ELF-1 (cell line): ENCODE measurements at regions not wholly inside any gene's neighbourhood (a gene's known extent, or its start where the extent isn't known, plus 50 kb on each side); places are given as distances from the start of the nearest gene placed in this dataset.
"Not testable (repeated sequence)": the region's sequence is repeated elsewhere in the genome, so short reads cannot be mapped to it uniquely, and the experiment has no call there.

Experiments
- DNase-seq: peaks from one replicate; pipeline ENCODE4 v3.0.0-alpha.2; 2016; ENCODE audit warnings: low read depth, low spot score

DNA sequence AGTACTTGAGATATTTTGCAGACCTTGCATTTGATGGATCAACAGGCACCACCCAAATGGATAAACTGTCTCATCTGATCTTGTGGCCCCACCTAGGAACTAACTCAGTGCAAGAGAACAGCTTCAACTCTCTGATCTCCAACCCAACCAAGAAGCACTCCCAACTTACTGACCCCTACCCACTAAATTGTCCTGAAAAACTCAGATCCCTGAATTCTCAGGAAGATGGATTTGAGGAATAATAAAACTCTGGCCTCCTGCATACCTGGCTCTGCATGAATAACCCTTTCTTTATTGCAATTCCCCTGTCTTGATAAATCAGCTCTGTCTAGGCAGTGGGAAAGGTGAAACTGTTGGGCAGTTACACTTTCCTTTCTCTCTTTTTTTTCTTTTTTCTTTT, 247.9 kb downstream of the ZPLD1 start:
- no peak for DNase-seq

DNA sequence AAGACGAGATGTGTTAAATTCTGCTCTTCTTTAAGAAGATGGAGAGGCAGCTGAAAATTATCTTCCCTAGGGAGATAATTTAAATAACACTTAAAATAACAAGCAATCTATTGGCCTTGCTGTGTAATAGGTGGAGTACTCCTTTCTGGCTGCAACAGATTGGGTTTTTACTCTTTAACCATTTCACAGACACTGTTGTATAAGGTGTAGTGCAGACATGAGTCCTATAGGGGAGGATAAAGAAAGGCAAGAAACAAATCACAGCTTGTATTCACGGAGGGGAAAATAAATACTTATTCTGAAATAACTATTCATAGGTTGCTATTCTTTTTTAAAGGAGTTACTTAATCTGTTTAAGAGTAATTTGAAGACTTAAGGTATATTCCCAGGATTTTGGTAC, 252.0 kb downstream of the ZPLD1 start:
- DNase-seq: no peak

DNA sequence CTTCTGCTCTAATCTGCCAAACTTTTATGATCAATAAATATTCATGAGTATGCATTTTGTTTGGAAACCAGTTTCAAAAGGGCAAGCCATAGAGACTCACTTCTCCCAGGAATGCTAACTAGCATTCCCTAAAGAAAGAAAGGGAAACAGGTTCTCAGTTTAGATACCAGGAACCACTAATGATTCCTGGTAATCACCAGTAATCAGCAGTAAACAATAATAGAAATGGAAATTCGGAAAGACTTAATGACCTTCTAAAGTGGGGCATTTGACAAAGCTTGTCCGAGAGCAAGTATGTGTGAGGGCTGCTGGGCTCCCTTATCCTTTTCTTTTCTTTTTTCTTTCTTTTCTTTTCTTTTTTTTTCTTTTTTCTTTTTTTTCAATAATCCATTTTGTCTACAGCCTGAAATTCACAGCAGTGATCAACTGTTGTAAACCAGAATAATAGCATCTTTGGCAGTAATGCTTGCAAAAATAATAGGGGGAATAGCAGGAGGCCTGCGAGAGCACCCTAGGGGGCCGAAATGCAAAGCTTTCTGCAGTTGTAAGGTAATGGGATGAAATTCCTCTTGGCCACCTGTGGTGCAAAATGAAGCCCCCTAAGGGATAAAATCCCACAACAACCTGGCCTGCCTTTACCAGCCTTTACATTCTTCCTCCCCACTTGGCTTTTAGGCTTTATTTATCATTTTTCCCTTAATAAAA, 253.2 kb downstream of the ZPLD1 start:
- DNase-seq: peak; percentile 56

DNA sequence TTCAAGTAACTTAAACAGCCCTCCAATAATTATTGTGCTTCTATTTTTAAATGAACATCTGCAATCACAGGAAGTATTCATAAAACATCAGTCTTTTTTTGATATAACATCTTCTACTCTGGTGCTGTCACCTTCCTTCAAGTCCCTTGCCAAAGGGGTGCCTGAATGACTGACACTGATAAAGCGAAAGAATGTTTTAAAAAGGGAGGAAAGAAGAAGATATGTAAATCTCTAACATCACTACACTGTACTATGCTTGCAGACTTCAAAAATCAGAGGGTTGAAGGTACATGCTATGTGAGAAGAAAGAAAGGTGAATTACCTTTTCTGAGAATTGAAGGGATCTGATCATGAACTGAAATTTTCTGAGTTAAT, 253.7 kb downstream of the ZPLD1 start:
- DNase-seq: no peak

DNA sequence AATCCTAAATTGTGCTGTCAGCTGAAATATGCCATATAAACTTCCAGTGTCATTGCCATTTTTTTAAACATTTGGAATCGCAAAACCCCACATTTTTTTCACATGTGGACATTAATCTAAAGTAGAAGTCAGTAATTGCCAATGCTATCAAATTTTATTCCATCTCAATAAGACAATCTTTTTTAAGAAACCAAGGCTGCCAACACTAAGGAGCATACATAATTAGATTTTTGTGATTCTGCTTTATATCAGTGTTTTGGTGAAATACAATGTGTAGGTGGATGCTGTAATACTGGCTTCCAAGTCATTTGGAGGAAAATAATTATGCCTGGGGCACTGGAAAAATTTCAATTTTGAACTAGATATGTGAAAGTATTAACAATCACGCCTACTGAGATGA, 256.7 kb downstream of the ZPLD1 start:
- no peak for DNase-seq

- no peak for DNase-seq
Measured at GRCh38 chr3:102699104-102699818, 264.4 kb downstream of the ZPLD1 start.

DNA sequence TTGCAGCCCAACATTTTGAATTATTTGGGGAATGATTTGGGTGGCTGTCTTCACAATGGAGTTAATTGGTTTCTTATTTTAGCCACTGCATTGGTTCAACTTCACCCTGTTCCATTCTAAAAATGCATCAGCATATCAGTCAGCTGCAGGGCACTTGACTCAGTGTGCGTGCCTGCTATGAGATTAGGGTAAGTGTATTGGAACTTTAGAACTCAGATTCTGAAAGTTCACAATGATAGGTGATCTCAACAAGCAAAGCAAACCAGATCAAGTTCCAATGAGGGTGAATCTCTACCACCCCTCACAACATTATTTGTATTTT, 265.0 kb downstream of the ZPLD1 start:
- no peak for DNase-seq

DNA sequence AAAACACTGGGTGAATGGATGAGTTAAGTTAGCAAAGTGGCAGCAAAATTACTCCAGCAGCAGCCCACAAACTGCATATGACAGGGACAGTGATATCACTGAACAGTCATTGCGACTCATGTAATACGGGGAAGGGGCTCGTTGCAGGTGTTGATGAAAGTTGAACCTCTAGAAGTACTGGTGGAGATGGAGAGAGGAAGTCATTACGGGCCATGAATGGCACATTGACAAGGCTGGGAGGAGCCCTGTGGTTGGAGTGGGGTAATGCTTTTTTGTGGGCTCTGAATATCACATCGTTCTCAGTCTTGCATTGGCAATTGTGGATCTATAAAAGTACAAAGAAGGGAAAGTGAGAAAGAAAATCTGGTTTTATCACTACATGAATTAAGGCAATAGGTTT, 278.1 kb downstream of the ZPLD1 start:
- DNase-seq: no peak

- DNase-seq: no peak
Measured at GRCh38 chr3:102714567-102714966, 279.8 kb downstream of the ZPLD1 start.

DNA sequence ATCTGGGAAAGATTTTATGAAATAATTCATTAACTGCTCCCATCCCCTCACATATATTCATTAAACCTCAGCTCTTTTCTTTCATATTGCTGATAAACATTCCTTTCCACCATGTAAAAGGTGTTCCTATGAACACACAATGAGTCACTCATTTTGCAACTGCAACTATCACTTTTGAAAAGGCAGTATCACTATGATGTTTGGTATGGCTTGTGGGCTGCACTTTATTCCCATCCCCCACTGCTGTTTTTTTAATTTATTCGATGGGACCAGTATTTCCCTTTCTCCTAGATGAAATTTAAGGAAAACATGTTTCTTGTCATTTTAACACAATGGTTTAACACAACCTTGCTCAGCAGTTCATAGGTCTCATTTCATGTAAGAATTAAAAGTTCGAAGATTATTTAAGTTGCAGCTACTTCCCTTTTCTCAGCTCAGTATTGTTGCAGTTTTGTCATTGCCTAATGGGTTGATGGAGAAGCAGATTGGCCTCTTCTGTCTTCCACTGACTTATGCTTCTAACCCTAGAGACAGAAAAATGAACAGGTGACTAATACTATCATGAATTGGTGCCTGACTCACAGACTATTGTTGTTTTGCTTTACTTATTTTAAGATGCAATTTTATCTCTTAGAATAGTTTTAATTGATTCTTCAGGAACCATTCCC, 280.3 kb downstream of the ZPLD1 start:
- no peak for DNase-seq

DNA sequence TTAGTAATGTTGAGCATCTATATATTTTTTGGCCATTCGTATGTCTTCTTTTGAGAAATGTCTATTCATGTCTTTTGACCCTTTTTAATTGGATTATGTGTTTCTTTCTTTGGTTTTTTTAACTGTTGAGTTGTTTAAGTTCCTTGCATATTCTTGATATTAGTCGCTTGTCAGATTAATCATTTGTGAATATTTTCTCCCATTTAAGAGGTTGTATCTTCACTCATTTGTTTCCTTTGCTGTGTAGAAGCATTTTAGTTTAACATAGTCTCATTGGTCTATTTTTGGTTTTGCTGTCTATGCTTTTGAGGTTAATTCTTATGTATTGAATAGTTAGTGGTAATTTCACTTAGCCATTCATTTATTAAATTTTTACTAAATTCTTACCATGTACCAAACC, 283.8 kb downstream of the ZPLD1 start:
- no peak for DNase-seq

- DNase-seq: no peak
Measured at GRCh38 chr3:102722317-102722716, 287.5 kb downstream of the ZPLD1 start.

DNA sequence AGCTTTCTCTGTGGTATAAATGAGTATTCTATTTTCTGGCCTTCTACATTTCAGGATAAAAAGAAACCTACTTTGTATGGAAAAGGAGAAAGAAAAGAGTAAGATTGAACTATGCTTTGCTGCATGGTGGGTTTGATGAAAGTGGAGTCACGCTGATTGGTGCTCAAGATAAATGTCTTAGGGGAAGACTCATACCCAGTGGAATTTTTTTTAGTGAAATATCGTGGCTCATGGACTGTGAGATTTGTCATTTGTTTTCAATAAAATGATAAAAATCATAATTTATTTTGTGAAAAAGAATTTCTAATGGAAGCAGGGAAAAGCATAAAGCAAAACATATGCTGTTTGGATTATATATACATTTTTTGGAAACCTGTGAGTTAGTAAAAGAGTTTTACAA, 292.5 kb downstream of the ZPLD1 start:
- no peak for DNase-seq

GRCh38 chr3:102732581-102732980, 297.8 kb downstream of the ZPLD1 start:
- DNase-seq: not testable (repeated sequence)

DNA sequence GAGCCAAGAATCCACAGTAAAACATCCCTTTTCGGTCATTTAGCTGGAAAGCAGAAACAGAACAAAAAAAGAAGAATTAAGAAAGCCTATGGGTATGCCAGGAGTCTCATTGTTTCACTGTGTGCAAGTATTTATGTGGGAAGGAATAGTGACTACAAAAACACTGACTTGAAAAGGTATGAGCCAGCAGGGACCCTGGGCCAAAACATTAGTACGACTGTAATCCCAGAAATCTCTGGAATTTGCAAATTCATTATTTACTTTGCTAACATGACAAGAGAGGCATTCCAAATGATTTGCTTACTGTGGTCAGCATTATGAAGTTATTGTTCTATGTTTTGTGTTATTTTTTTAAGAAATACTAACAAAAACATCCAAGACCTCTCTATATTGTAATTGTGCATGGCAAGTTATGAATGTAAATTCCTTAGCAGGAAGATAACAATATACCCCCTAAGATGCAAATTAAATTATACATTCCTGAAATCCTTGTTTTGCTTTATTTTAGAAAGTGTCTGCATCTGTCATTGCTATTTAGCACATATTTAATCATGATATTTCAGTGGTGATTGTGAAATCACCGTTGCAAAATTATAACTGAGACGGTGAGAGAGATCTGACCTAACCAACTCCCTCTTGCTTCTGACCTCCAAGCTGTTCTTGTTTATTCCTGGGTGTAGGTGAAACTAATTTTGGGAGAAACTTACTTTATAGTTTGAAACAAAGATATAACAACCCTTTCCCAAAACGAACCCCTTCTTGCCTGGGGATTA, 299.2 kb downstream of the ZPLD1 start:
- DNase-seq: no peak

GRCh38 chr3:102735311-102735710, 300.5 kb downstream of the ZPLD1 start:
- DNase-seq: no peak

DNA sequence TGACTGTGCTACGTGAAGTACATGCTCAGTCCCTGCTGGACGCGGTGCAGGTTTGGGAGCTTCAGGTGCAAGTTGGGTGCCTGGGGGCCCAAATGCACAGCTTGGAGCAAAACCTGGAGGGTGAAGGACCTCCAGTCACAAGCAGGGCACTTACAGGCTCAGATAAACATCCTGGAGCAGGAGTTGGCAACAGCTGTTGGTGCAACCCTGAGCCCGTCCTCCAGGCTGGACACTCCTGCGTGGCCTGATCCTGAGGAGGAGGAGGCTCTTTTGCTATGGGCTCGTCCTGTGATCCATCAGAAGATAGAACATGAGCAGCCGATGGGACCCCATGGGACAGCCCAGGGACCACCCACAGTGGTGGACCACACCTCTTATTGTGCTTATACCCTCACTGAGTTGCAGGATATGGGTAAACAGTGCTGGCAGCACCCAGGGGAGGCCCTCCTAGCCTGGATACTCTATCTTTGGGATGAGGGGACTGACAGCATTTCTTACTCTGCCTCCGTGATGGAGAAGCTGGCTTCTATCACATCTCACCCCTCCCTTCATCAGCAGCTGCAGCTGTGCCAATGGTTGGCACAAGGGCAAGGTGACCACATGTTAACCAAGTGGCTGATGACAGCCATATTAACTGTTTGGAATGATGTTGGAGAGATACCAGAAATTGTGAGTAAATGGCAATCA, 301.6 kb downstream of the ZPLD1 start:
- no peak for DNase-seq

DNA sequence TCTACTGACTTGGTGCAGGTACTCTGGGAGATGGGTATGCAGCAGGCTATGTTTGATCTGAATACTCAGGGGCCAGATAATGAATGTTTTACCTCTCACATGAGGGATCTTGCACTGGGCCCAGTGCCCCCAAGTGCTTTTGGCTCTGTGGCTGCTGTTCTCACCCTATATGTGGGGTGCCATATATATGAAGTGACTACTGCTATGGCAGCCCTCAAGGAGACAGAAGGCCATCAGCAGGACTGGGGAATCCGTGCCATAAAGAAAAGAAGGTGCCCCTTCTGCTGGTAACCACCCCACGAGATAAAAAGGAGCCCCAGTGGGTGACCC, 302.1 kb downstream of the ZPLD1 start:
- DNase-seq: no peak

- DNase-seq: peak; percentile 8
Measured at GRCh38 chr3:102737353-102737752, 302.5 kb downstream of the ZPLD1 start.

DNA sequence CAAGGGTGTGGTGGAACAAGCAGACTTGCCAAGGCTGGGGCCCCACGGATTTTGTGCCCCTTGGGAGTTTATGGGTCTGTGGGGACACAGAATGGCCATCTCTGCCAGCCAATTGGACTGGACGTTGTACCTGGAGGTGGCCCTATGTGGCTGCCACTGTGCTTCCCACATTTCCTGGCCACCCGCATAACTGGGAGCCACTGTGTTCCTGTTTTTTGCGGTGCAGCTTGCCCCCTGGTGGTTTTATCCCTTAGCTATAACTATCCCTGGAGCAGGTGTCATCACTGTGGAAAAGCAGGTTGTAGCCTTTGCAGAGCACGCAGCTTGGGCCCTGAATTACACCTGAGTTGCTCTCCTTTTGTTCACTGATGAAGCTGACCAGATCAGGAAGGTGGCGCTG, 306.3 kb downstream of the ZPLD1 start:
- peak; percentile 49 for DNase-seq

GRCh38 chr3:102741694-102742093, 306.9 kb downstream of the ZPLD1 start:
- DNase-seq: no peak

DNA sequence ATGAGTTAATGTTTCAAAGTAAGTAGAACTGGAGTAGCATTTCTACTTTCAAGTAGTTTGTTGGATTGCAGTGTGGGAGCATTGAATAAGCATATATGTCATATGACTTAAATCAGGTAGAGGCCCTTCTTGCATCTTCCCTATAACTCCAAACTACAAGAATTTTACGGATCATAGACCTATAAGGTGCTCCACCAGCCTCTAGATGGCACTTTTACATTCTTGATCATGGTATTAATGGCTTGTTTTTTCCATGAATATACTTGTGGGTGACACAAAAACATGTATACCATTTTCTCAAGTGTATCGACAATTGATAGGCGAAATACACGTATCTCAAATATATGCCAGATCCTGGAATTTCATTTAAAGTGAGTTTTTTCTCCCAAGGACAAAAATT, 311.1 kb downstream of the ZPLD1 start:
- no peak for DNase-seq
